HepG2 (cell line): ENCODE measurements at regions not wholly inside any gene's neighbourhood (a gene's known extent, or its start where the extent isn't known, plus 50 kb on each side); places are given as distances from the start of the nearest gene placed in this dataset.

Experiments used
- ATAC-seq: fragments of 200-7000 bp; cut with Tn5 transposase; 3 replicates; pipeline ENCODE4 v1.9.1; 2020; ENCODE audit warnings: mild to moderate bottlenecking, moderate library complexity
- BruUV-seq: library from RNA; stranded (reverse); fragments of 400-500 nt; replicated peaks from 2 replicates; lab custom pipeline; 2021; lab: Mats Ljungman, UMichigan
- CTCF ChIA-PET: fragments of 300-600 bp; formaldehyde crosslinking; extraction: SDS; loops from one replicate; lab custom pipeline; 2021; ENCODE audit warnings: low total read pairs, inconsistent platforms, low intra/inter-chr PET ratio; lab: Yijun Ruan, JAX
- POLR2A ChIA-PET: fragments of 350-600 bp; sonication (Branson Sonifier 250); formaldehyde crosslinking; loops from one replicate; lab custom pipeline; 2020; ENCODE audit warnings: antibody characterized with exemption, inconsistent platforms; lab: Yijun Ruan, JAX
- DNase-seq: peaks from one replicate; pipeline ENCODE4 v3.0.0-alpha.2; 2015; ENCODE audit warnings: low spot score
- FAIRE-seq: peaks from 3 replicates; lab custom pipeline; 2011; peaks lifted over from hg19 to GRCh38; lab: Jason Lieb, UNC
- H2AFZ ChIP-seq: one replicate; pipeline ENCODE4 v1.6.1; 2011; ENCODE audit warnings: low read length, inconsistent platforms
- H3K27ac ChIP-seq: fragments of 300-600 bp; 3 replicates; pipeline ENCODE4 v1.8.0; 2011; ENCODE audit warnings: mixed run types, mild to moderate bottlenecking, mixed read lengths, low read length, inconsistent platforms; ENCODE audit not compliant: insufficient read depth; ENCODE audit errors: extremely low read length
- H3K27me3 ChIP-seq, 2 experiments: fragments of 200-600 bp in 1 of 2; 2 replicates in 1 of 2; 3 replicates in 1 of 2; pipeline versions ENCODE4 v1.6.0 to v1.8.0; 2011; ENCODE audit warnings: low read length in 2 of 2, mild to moderate bottlenecking in 2 of 2, moderate library complexity in 2 of 2, inconsistent platforms in 1 of 2; ENCODE audit not compliant: insufficient read depth in 2 of 2, control insufficient read depth in 1 of 2
- H3K36me3 ChIP-seq, 2 experiments: fragments of 200-600 bp in 1 of 2; replicated peaks in 1 of 2; 2 replicates in 1 of 2; 3 replicates in 1 of 2; pipeline versions ENCODE4 v1.5.1 to v1.8.0; 2011; ENCODE audit warnings: low read length in 2 of 2, inconsistent platforms in 1 of 2; ENCODE audit not compliant: insufficient read depth in 2 of 2, control insufficient read depth in 1 of 2
- H3K4me1 ChIP-seq: 2 replicates; pipeline ENCODE4 v1.5.1; 2012; ENCODE audit warnings: low read length, inconsistent platforms; ENCODE audit not compliant: insufficient read depth
- H3K4me2 ChIP-seq: 2 replicates; pipeline ENCODE4 v1.6.0; 2011; ENCODE audit warnings: low read depth, low read length, inconsistent platforms
- H3K4me3 ChIP-seq, 3 experiments: fragments of 200-600 bp in 1 of 3; sonication (generic), shearing (Covaris generic) in 1 of 3; replicated peaks in 1 of 3; 2 replicates each; pipeline ENCODE4 v1.5.1; 2011 to 2016; ENCODE audit warnings: low read length in 3 of 3, inconsistent platforms in 2 of 3, low read depth in 2 of 3, mild to moderate bottlenecking in 2 of 3, control low read depth in 1 of 3, mixed read lengths in 1 of 3; ENCODE audit not compliant: insufficient read depth in 1 of 3
- H3K79me2 ChIP-seq: one replicate; pipeline ENCODE4 v1.6.1; 2011; ENCODE audit warnings: low read length, inconsistent platforms; ENCODE audit not compliant: insufficient read depth
- H3K9ac ChIP-seq: 2 replicates; pipeline ENCODE4 v1.6.0; 2011; ENCODE audit warnings: mild to moderate bottlenecking, low read depth, low read length, inconsistent platforms; ENCODE audit not compliant: insufficient read depth
- H3K9me3 ChIP-seq: 2 replicates; pipeline ENCODE4 v1.5.1; 2012; ENCODE audit warnings: mild to moderate bottlenecking, low read length
- H4K20me1 ChIP-seq: 2 replicates; pipeline ENCODE4 v1.6.0; 2011; ENCODE audit warnings: inconsistent platforms, mild to moderate bottlenecking, low read length, moderate library complexity; ENCODE audit not compliant: insufficient read depth
- ASH2L ChIP-seq: fragments of 300-600, 200-600 bp; sonication (generic); IDR thresholded peaks from 2 replicates; pipeline ENCODE4 v1.7.0; 2017; ENCODE audit warnings: low read depth, mild to moderate bottlenecking, moderate library complexity, mixed read lengths, low read length; ENCODE audit not compliant: insufficient read length
- ATAD3A ChIP-seq: sonication (generic); formaldehyde crosslinking; IDR thresholded peaks from 2 replicates; pipeline ENCODE4 v1.4.0; 2020; ENCODE audit warnings: missing genetic modification reagents
- BCL6 ChIP-seq: IDR thresholded peaks from 2 replicates; pipeline ENCODE4 v1.6.1; 2016; ENCODE audit warnings: missing genetic modification reagents, missing compliant biosample characterization
- DPF2 ChIP-seq: sonication (generic); formaldehyde crosslinking; IDR thresholded peaks from 2 replicates; pipeline ENCODE4 v1.4.0; 2020; ENCODE audit warnings: mild to moderate bottlenecking, low read depth, missing genetic modification reagents, borderline replicate concordance
- DR1 ChIP-seq: sonication (generic); formaldehyde crosslinking; IDR thresholded peaks from 2 replicates; pipeline ENCODE4 v1.8.0; 2021; ENCODE audit warnings: mild to moderate bottlenecking, missing genetic modification reagents, inconsistent platforms
- EP300 ChIP-seq, 3 experiments: sonication (generic) in 1 of 3; formaldehyde crosslinking in 1 of 3; IDR thresholded peaks; 2 replicates each; pipeline versions ENCODE4 v1.5.1 to v1.6.1; 2011 to 2020; ENCODE audit warnings: low read depth in 2 of 3, low read length in 2 of 3, borderline replicate concordance in 1 of 3, improper control_type of control experiment in 1 of 3, mild to moderate bottlenecking in 1 of 3, missing genetic modification reagents in 1 of 3, moderate library complexity in 1 of 3
- GPN1 ChIP-seq: sonication (generic); formaldehyde crosslinking; IDR thresholded peaks from 2 replicates; pipeline ENCODE4 v1.5.1; 2020; ENCODE audit warnings: missing genetic modification reagents, borderline replicate concordance
- NFKB2 ChIP-seq: sonication (generic); formaldehyde crosslinking; IDR thresholded peaks from 2 replicates; pipeline ENCODE4 v1.4.0; 2020; ENCODE audit warnings: missing genetic modification reagents, borderline replicate concordance
- NONO ChIP-seq, 2 experiments: fragments of 450-650 bp in 1 of 2; sonication (generic) in 1 of 2; formaldehyde crosslinking in 1 of 2; IDR thresholded peaks in 1 of 2; conservative IDR thresholded peaks in 1 of 2; 2 replicates each; pipeline versions ENCODE4 v1.6.1 to v1.8.0; 2017 to 2022; ENCODE audit warnings: mild to moderate bottlenecking in 1 of 2, missing genetic modification reagents in 1 of 2, moderate library complexity in 1 of 2
- POGZ ChIP-seq: sonication (generic); formaldehyde crosslinking; IDR thresholded peaks from 2 replicates; pipeline ENCODE4 v1.4.0; 2020; ENCODE audit warnings: mild to moderate bottlenecking, missing genetic modification reagents
- POLR2A ChIP-seq, 2 experiments: IDR thresholded peaks; 2 replicates each; pipeline ENCODE4 v1.6.1; 2011; ENCODE audit warnings: low read depth in 2 of 2, low read length in 2 of 2, mild to moderate bottlenecking in 1 of 2, moderate library complexity in 1 of 2; ENCODE audit not compliant: insufficient read depth in 1 of 2
- TBP ChIP-seq: sonication (generic); formaldehyde crosslinking; IDR thresholded peaks from 2 replicates; pipeline ENCODE4 v1.5.0; 2020; ENCODE audit warnings: missing genetic modification reagents
- ZBTB1 ChIP-seq: sonication (generic); formaldehyde crosslinking; IDR thresholded peaks from 2 replicates; pipeline ENCODE4 v1.4.0; 2020; ENCODE audit warnings: missing genetic modification reagents, borderline replicate concordance
- ZBTB20 ChIP-seq: sonication (generic); formaldehyde crosslinking; IDR thresholded peaks from 2 replicates; pipeline ENCODE4 v1.8.1; 2023; ENCODE audit warnings: missing genetic modification reagents, low read depth, mild to moderate bottlenecking, borderline replicate concordance
- ZBTB42 ChIP-seq: sonication (generic); formaldehyde crosslinking; IDR thresholded peaks from 2 replicates; pipeline ENCODE4 v1.5.0; 2020; ENCODE audit warnings: mild to moderate bottlenecking, missing genetic modification reagents
- ZNF543 ChIP-seq: sonication (generic); formaldehyde crosslinking; IDR thresholded peaks from 2 replicates; pipeline ENCODE4 v1.4.0; 2020; ENCODE audit warnings: mild to moderate bottlenecking, missing genetic modification reagents
- ZNF564 ChIP-seq: sonication (generic); formaldehyde crosslinking; IDR thresholded peaks from 2 replicates; pipeline ENCODE4 v1.8.1; 2023; ENCODE audit warnings: mild to moderate bottlenecking, missing genetic modification reagents
- ZNF589 ChIP-seq: sonication (generic); formaldehyde crosslinking; conservative IDR thresholded peaks from 2 replicates; pipeline ENCODE4 v1.8.0; 2022; ENCODE audit warnings: mild to moderate bottlenecking, moderate library complexity, missing genetic modification reagents
- ZNF781 ChIP-seq: sonication (generic); formaldehyde crosslinking; IDR thresholded peaks from 2 replicates; pipeline ENCODE4 v1.5.1; 2020; ENCODE audit warnings: borderline replicate concordance, mild to moderate bottlenecking, missing genetic modification reagents; ENCODE audit errors: not compliant biosample characterization
- WGBS: methylation state at CpG from one replicate; pipeline ENCODE4 v1.1.6; 2017; ENCODE audit warnings: low lambda C conversion rate; 5-methylcytosine and 5-hydroxymethylcytosine counted together
- in situ Hi-C: cut with HindIII; loops from 2 replicates; pipeline ENCODE4 v1.10.0; 2017; ENCODE audit warnings: low pct_unique_long_range_greater_than_20kb; ENCODE audit not compliant: extremely low pct_ligation_motif_present
- intact Hi-C: fragments of 100-400 bp; cut with micrococcal nuclease; formaldehyde crosslinking; loops from one replicate; pipeline ENCODE4 v1.10.0; 2022; ENCODE audit not compliant: unreplicated experiment

DNA sequence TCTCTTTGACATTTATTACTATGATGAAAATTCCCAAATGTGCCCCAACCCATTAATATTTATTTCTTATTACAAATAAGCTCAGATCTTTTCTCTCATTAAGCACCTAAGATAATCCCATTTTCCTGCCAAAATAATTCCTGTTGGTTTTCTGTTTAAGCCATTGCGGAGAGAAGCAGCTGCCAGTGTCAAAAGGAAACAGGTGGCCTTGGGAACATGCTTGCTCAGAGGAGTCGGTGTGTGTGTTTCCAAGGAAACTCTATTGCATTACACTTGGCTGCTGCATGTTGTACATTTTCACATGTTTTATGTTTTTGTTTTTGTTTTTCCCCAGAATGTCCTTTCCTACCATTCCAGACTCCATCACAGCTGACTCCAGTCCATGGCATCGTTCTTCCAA, 56.4 kb downstream of the CD24 start:
- Histone ChIP-seq H3K27me3 (0 out of 5 replicates have a peak, but pooled peaks cover 0 to 2% of the 10 kb centered on the region in 2 experiments), H3K9me3 (peaks cover 8% of the 10 kb centered on the region; the same call in 1 of the 2 replicates), H3K27ac (no peak overlapping the region), H3K4me1 (peaks cover 10% of the 10 kb centered on the region), H3K79me2 (no peaks in the 10 kb centered on the region), H3K4me2 (no peak overlapping the region), H2AFZ (no peak overlapping the region), H3K36me3 (no peaks in the 10 kb centered on the region), H4K20me1 (no peaks in the 10 kb centered on the region), H3K9ac (no peak overlapping the region), H3K4me3 (no peak overlapping the region)
- DNase-seq = no peak
- in situ Hi-C loops (no loop called here), intact Hi-C loops (loop anchor here (10.0 kb wide), 1 partner anchor 293 kb away; the partner anchor contains the start of genes QRSL1 and RTN4IP1)
- whole genome bisulfite sequencing = 39% methylated on average over 3 of the region's 3 CpGs
- no TSS peak for BruUV-seq
- CTCF ChIA-PET = no interaction called here
- POLR2A ChIA-PET = no interaction called here
- no peak for ATAC-seq
- FAIRE-seq = no peak
- no peak for TF ChIP-seq NFKB2 (CRISPR knock-in tag)
- no peak for TF ChIP-seq ZBTB20 (CRISPR knock-in tag)
- no peak for TF ChIP-seq ZNF543
- no peak for TF ChIP-seq ZNF781
- no peak for TF ChIP-seq POGZ (CRISPR knock-in tag)
- no peak for TF ChIP-seq POLR2A (IDR thresholded peaks at IDR 0.05; ENCODE audit: insufficient read depth in 1 of 2, low read depth in 2 of 2, low read length in 2 of 2)
- no peak for TF ChIP-seq GPN1 (CRISPR knock-in tag)
- no peak for TF ChIP-seq ATAD3A (CRISPR knock-in tag)
- no peak for TF ChIP-seq NONO (IDR thresholded peaks at IDR 0.05)
- no peak for TF ChIP-seq NONO (CRISPR knock-in tag; conservative IDR thresholded peaks at IDR 0.05)
- TF ChIP-seq TBP = no peak
- TF ChIP-seq EP300 (IDR thresholded peaks at IDR 0.05; ENCODE audit: low read depth in 2 of 2, low read length in 2 of 2) = no peak
- no peak for TF ChIP-seq EP300 (CRISPR knock-in tag; IDR thresholded peaks at IDR 0.05; ENCODE audit: borderline replicate concordance)
- TF ChIP-seq ZNF589 (CRISPR knock-in tag) = no peak
- no peak for TF ChIP-seq DPF2 (CRISPR knock-in tag)
- no peak for TF ChIP-seq ZBTB42 (CRISPR knock-in tag)
- TF ChIP-seq ZBTB1 (CRISPR knock-in tag) = no peak
- TF ChIP-seq DR1 = no peak
- no peak for TF ChIP-seq ZNF564 (CRISPR knock-in tag)
- no peak for TF ChIP-seq ASH2L
- TF ChIP-seq BCL6 = no peak
- TF ChIP-seq, all 625 proteins: peak for 0
